Adrenal gland (tissue), 5 donors: ENCODE measurements at regions not wholly inside any gene's neighbourhood (a gene's known extent, or its start where the extent isn't known, plus 50 kb on each side); places are given as distances from the start of the nearest gene placed in this dataset.

ENCODE experiments used
- POLR2A ChIP-seq, 2 donors: fragments of 450-650 bp; IDR thresholded peaks; one replicate each; pipeline ENCODE4 v1.6.1; 2017; ENCODE audit warnings: antibody characterized with exemption in 2 of 2, mild to moderate bottlenecking in 2 of 2, moderate library complexity in 1 of 2
- TF ChIP-seq, protein P1 (sequence below), 6 experiments: fragments of 450-650 bp in 4 of 6; fragments of 200-600 bp in 2 of 6; sonication (generic) in 1 of 6; IDR thresholded peaks; 1 replicate in 5 of 6; 2 replicates in 1 of 6; pipeline versions ENCODE4 v1.5.1 to v1.8.0; 2016 to 2021; ENCODE audit warnings: antibody characterized with exemption in 6 of 6, mild to moderate bottlenecking in 2 of 6, moderate library complexity in 1 of 6
- donor health status: DM: no; HTN: no; CAD: no.

- TF ChIP-seq, protein P1, sequence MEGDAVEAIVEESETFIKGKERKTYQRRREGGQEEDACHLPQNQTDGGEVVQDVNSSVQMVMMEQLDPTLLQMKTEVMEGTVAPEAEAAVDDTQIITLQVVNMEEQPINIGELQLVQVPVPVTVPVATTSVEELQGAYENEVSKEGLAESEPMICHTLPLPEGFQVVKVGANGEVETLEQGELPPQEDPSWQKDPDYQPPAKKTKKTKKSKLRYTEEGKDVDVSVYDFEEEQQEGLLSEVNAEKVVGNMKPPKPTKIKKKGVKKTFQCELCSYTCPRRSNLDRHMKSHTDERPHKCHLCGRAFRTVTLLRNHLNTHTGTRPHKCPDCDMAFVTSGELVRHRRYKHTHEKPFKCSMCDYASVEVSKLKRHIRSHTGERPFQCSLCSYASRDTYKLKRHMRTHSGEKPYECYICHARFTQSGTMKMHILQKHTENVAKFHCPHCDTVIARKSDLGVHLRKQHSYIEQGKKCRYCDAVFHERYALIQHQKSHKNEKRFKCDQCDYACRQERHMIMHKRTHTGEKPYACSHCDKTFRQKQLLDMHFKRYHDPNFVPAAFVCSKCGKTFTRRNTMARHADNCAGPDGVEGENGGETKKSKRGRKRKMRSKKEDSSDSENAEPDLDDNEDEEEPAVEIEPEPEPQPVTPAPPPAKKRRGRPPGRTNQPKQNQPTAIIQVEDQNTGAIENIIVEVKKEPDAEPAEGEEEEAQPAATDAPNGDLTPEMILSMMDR (IDR thresholded peaks at IDR 0.05) = no peak
- TF ChIP-seq POLR2A (IDR thresholded peaks at IDR 0.05) = no peak
Measured at GRCh38 chr5:4099386-4099785, 503.8 kb downstream of the IRX1 start.
